ENCODE measurements at regions not wholly inside any gene's neighbourhood (a gene's known extent, or its start where the extent isn't known, plus 50 kb on each side); places are given as distances from the start of the nearest gene placed in this dataset.

DNA sequence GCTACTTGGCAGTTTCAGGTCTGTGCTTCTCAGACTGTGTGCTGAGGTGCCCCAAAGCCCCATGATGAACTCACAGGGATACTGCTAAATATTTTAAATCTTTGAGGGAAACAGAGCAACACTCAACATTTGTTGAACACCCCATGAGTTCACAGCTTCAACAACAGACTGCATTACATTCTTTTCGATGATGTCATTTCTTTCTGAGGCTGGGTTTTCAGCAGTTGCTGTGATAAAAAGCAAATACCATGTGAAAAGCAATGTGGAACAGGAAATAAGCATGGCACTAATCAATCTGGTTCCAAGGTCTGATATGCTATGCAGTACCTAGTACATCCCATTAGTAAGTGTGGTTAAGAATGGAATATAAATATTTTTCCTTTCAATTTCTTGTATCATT is 82.7 kb downstream of the RPL27A start:
- H3K27ac ChIP-seq: no peak overlapping the region
- TF ChIP-seq ZFX (IDR thresholded peaks at IDR 0.05) (no peak), CTCF (conservative IDR thresholded peaks at IDR 0.05) (no peak)

DNA sequence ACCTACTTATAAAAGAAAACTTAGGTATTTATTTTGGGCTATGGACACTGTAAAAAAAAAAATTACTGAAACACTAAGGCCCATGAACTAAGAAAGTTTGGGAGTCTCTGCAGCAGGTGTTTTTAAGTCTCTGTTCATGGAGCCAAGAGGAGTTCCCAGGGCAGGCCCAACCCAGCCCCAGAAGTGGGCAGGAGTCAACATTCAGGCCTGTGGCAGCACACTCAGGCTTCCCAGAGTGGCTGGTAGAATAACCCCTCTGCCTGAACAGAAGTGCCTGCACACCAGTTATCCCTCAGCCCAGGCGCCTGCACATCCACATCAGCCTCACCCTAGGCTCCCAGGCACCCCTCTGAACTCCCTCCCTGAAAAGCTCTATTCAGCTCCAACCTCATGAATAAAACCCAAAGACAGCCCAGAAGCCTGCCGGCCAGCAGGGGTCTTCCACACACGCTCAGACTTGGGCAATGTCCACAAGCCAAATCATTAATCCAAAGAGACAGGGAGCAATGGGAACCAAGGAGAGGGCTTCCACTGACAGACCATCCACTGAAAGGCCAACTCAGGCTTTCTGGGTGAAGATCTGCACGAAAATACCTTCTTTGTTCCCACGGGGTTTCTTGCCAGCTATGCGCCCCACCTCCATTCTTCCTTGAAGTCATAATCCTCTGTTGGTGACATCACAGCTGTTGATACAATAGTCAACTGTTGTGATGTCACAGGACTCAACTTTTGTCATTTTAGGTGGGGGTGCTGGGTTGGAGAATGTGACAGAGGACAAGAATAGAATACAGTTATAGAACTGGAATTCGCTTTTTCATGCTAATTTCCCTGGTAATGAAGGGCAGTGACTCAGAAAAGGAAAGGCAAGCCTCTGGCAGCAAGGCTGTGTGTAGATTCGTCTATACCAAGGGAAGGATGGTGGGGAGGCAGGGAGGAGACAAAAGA is 83.7 kb downstream of the RPL27A start:
- no peak for TF ChIP-seq ZFX (IDR thresholded peaks at IDR 0.05)
- no peak for TF ChIP-seq CTCF (conservative IDR thresholded peaks at IDR 0.05)
- no peak overlapping the region for H3K27ac ChIP-seq

GRCh38 chr11:8766988-8767374 is 84.4 kb downstream of the RPL27A start:
- TF ChIP-seq CTCF (conservative IDR thresholded peaks at IDR 0.05): no peak
- TF ChIP-seq ZFX (IDR thresholded peaks at IDR 0.05): no peak
- H3K27ac ChIP-seq: no peak overlapping the region

- TF ChIP-seq ZFX (IDR thresholded peaks at IDR 0.05) (no peak), CTCF (conservative IDR thresholded peaks at IDR 0.05) (no peak)
- H3K27ac ChIP-seq: no peak overlapping the region
Measured at GRCh38 chr11:8767466-8768142, 85.0 kb downstream of the RPL27A start.

DNA sequence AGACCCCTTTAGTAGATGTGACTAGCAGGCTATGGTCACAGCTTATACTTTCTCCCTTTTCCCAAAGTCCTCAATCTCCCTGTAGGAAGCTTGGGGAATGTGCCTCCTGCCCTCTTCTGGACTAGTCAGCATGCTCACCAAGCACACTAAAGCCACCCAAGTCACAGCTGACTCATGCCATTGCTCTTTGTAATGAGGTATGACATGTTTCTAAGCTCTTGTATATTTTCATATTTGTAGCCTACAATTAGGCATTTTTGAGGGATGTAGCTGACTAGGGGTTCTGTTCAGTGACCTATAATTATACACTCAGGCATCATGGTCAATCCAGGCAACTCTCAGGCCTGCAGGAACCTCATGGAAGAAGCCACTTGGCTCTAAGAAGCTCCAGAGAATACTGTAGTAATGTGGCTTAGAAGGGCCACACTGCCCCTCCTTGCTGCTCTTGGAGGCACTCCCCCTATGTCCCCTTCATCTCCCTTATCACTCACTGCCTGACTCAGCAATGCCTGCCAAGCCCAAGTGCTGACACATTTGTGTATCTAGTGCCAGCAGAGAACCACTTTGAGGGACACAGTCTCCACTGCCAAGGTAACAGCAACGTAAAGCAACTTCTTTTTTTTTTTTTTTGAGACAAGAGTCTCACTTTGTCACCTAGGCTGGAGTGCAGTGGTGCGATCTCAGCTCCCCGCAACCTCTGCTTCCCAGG is 86.2 kb downstream of the RPL27A start:
- TF ChIP-seq CTCF (conservative IDR thresholded peaks at IDR 0.05): no peak
- TF ChIP-seq ZFX (IDR thresholded peaks at IDR 0.05): no peak
- no peak overlapping the region for H3K27ac ChIP-seq

- no peak for TF ChIP-seq ZFX (IDR thresholded peaks at IDR 0.05)
- TF ChIP-seq CTCF (conservative IDR thresholded peaks at IDR 0.05): no peak
- H3K27ac ChIP-seq: no peak overlapping the region
Measured at GRCh38 chr11:8772571-8773519, 90.3 kb downstream of the RPL27A start.
